ENCODE measurements at regions not wholly inside any gene's neighbourhood (a gene's known extent, or its start where the extent isn't known, plus 50 kb on each side); places are given as distances from the start of the nearest gene placed in this dataset.

- no peak for TF ChIP-seq CTCF (IDR thresholded peaks at IDR 0.05; ENCODE audit: insufficient read depth, low read depth, low read length)
- no peak for TF ChIP-seq EZH2 (IDR thresholded peaks at IDR 0.05; ENCODE audit: insufficient read depth, low read length)
These were observed 493.8 kb downstream of the VRK1 start for GRCh38 chr14:97290977-97291376.

All from astrocyte (in vitro differentiated cells and primary cell).